Suprapubic skin (tissue), 4 donors: ENCODE measurements at regions not wholly inside any gene's neighbourhood (a gene's known extent, or its start where the extent isn't known, plus 50 kb on each side); places are given as distances from the start of the nearest gene placed in this dataset.

ENCODE experiments used
- DNase-seq, 2 donors: peaks; one replicate each; pipeline ENCODE4 v3.0.0-alpha.2; 2019; ENCODE audit warnings: low spot score in 2 of 2
- H3K27ac ChIP-seq: fragments of 200-600 bp; sonication (generic); one replicate; pipeline ENCODE4 v1.5.1; 2019
- H3K27me3 ChIP-seq: fragments of 200-600 bp; sonication (generic); one replicate; pipeline ENCODE4 v1.5.1; 2019
- H3K36me3 ChIP-seq: fragments of 200-600 bp; sonication (generic); one replicate; pipeline ENCODE4 v1.5.1; 2019
- H3K4me1 ChIP-seq: fragments of 200-600 bp; sonication (generic); one replicate; pipeline ENCODE4 v1.5.1; 2019
- H3K4me3 ChIP-seq: fragments of 200-600 bp; sonication (generic); one replicate; pipeline ENCODE4 v1.5.1; 2019; ENCODE audit warnings: mild to moderate bottlenecking
- H3K9me3 ChIP-seq: fragments of 200-600 bp; sonication (generic); one replicate; pipeline ENCODE4 v1.5.1; 2019
- CTCF ChIP-seq, 2 donors: fragments of 200-600 bp in 1 of 2; fragments of 450-650 bp in 1 of 2; sonication (generic) in 1 of 2; IDR thresholded peaks; one replicate each; pipeline ENCODE4 v1.5.1; 2016 to 2019; ENCODE audit warnings: antibody characterized with exemption in 2 of 2, mild to moderate bottlenecking in 1 of 2, moderate library complexity in 1 of 2
- EP300 ChIP-seq: sonication (generic); formaldehyde crosslinking; IDR thresholded peaks from one replicate; pipeline ENCODE4 v1.6.1; 2017; ENCODE audit warnings: antibody characterized with exemption
- POLR2A ChIP-seq, 2 donors: fragments of 450-650 bp; IDR thresholded peaks; one replicate each; pipeline ENCODE4 v1.6.1; 2017; ENCODE audit warnings: antibody characterized with exemption in 2 of 2, mild to moderate bottlenecking in 2 of 2, moderate library complexity in 2 of 2
- POLR2AphosphoS5 ChIP-seq, 3 donors: sonication (generic); formaldehyde crosslinking; IDR thresholded peaks; one replicate each; pipeline ENCODE4 v1.6.1; 2017; ENCODE audit warnings: antibody characterized with exemption in 3 of 3
- WGBS: methylation state at CpG from one replicate; pipeline ENCODE4 v1.1.5; 2018; 5-methylcytosine and 5-hydroxymethylcytosine counted together

GRCh38 chr2:173434762-173435569, 80.3 kb downstream of the CDCA7 start:
- Histone ChIP-seq H3K4me3 (no peak overlapping the region), H3K27me3 (no peaks in the 10 kb centered on the region), H3K27ac (no peak overlapping the region), H3K4me1 (no peaks in the 10 kb centered on the region), H3K36me3 (no peaks in the 10 kb centered on the region), H3K9me3 (no peaks in the 10 kb centered on the region)
- no peak for DNase-seq
- 72% methylated on average over 5 of the region's 5 CpGs for WGBS
- TF ChIP-seq POLR2A (IDR thresholded peaks at IDR 0.05) (no peak), CTCF (IDR thresholded peaks at IDR 0.05) (no peak), POLR2AphosphoS5 (IDR thresholded peaks at IDR 0.05) (no peak), EP300 (no peak)

GRCh38 chr2:173435574-173435973, 80.9 kb downstream of the CDCA7 start:
- no peak for TF ChIP-seq POLR2AphosphoS5 (IDR thresholded peaks at IDR 0.05)
- no peak for TF ChIP-seq CTCF (IDR thresholded peaks at IDR 0.05)
- TF ChIP-seq POLR2A (IDR thresholded peaks at IDR 0.05), result no peak
- TF ChIP-seq EP300, result no peak
- Histone ChIP-seq H3K9me3 (no peaks in the 10 kb centered on the region), H3K4me3 (no peak overlapping the region), H3K27me3 (no peaks in the 10 kb centered on the region), H3K27ac (no peak overlapping the region), H3K36me3 (no peaks in the 10 kb centered on the region), H3K4me1 (no peaks in the 10 kb centered on the region)
- WGBS, result 80% methylated on average over 2 of the region's 2 CpGs
- DNase-seq, result no peak

- 59% methylated on average over 2 of the region's 2 CpGs for WGBS
- no peak for TF ChIP-seq CTCF (IDR thresholded peaks at IDR 0.05)
- TF ChIP-seq POLR2A (IDR thresholded peaks at IDR 0.05), result no peak
- TF ChIP-seq POLR2AphosphoS5 (IDR thresholded peaks at IDR 0.05), result no peak
- no peak for TF ChIP-seq EP300
- no peak for DNase-seq
- no peaks in the 10 kb centered on the region for H3K36me3 ChIP-seq
- no peaks in the 10 kb centered on the region for H3K27me3 ChIP-seq
- no peak overlapping the region for H3K4me3 ChIP-seq
- no peaks in the 10 kb centered on the region for H3K4me1 ChIP-seq
- H3K27ac ChIP-seq, result no peak overlapping the region
- H3K9me3 ChIP-seq, result no peaks in the 10 kb centered on the region
These were observed 81.4 kb downstream of the CDCA7 start for GRCh38 chr2:173436088-173436487.

DNA sequence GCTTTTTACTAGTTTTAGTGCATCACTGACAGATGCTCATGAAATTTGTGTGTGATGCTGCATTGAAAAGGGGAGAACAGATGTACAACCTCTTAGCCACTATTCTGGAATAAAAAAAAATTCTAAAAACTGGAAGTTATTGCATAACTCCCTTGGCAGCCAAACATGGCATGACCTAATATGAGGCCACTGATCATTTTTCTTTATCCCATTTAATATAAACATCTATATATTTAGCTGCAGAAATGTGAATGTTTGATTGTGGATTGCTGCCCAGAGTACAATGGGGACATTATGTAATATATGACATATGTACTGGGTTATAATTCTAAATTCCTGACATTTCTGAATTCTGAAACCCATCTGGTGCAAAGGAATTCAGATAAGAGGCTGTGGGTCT, 86.5 kb downstream of the CDCA7 start:
- no peak for DNase-seq
- H3K27me3 ChIP-seq, result no peaks in the 10 kb centered on the region
- no peaks in the 10 kb centered on the region for H3K36me3 ChIP-seq
- H3K27ac ChIP-seq, result no peak overlapping the region
- no peaks in the 10 kb centered on the region for H3K4me1 ChIP-seq
- no peaks in the 10 kb centered on the region for H3K9me3 ChIP-seq
- no peak for TF ChIP-seq CTCF (IDR thresholded peaks at IDR 0.05)
- no peak for TF ChIP-seq EP300
- TF ChIP-seq POLR2AphosphoS5 (IDR thresholded peaks at IDR 0.05), result no peak
- TF ChIP-seq POLR2A (IDR thresholded peaks at IDR 0.05), result no peak
- no peak overlapping the region for H3K4me3 ChIP-seq

DNA sequence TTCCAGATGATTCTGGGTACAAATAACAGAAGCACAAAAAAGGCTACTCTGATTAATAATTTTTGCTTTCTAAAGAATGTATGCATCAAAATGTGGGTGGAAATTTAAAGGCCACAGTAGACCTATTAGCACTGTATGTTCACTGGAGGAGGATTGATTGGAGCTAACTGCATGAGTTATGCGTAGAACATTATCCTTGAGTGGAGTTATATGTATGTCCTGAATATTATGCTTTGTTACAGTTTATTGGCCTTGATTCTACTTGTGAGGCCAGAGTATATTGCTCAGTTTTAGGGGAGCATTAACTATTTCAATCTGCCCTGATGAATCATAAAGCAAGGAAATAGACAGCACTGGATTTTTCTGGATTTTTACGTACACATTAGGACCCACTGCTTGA, 87.9 kb downstream of the CDCA7 start:
- H3K4me1 ChIP-seq, result no peaks in the 10 kb centered on the region
- H3K27ac ChIP-seq, result no peak overlapping the region
- WGBS, result 95% methylated on average over 2 of the region's 2 CpGs
- no peaks in the 10 kb centered on the region for H3K36me3 ChIP-seq
- H3K27me3 ChIP-seq, result no peaks in the 10 kb centered on the region
- no peak for TF ChIP-seq POLR2A (IDR thresholded peaks at IDR 0.05)
- TF ChIP-seq POLR2AphosphoS5 (IDR thresholded peaks at IDR 0.05), result no peak
- TF ChIP-seq CTCF (IDR thresholded peaks at IDR 0.05), result no peak
- H3K4me3 ChIP-seq, result no peak overlapping the region
- no peaks in the 10 kb centered on the region for H3K9me3 ChIP-seq
- no peak for DNase-seq
